Right lung (tissue), 2 donors: ENCODE measurements at regions not wholly inside any gene's neighbourhood (a gene's known extent, or its start where the extent isn't known, plus 50 kb on each side); places are given as distances from the start of the nearest gene placed in this dataset.
"Not testable (repeated sequence)": the region's sequence is repeated elsewhere in the genome, so short reads cannot be mapped to it uniquely, and the experiment has no call there.

Source experiments
- DNase-seq, 2 donors: peaks; one replicate each; pipeline ENCODE4 v3.0.0-alpha.2; 2013

GRCh38 chr9:39463696-39464095, 108.2 kb downstream of the SPATA31A1 start:
- DNase-seq = not testable (repeated sequence)

GRCh38 chr9:39464122-39464777, 108.8 kb downstream of the SPATA31A1 start:
- peak; percentile 72 to 75 for DNase-seq

- DNase-seq = not testable (repeated sequence)
Observed at GRCh38 chr9:39474499-39474898, 119.0 kb downstream of the SPATA31A1 start.

GRCh38 chr9:39483073-39483472, 127.6 kb downstream of the SPATA31A1 start:
- not testable (repeated sequence) for DNase-seq

GRCh38 chr9:39483880-39484279, 128.4 kb downstream of the SPATA31A1 start:
- DNase-seq = not testable (repeated sequence)

- DNase-seq = not testable (repeated sequence)
Observed at GRCh38 chr9:39484292-39484691, 128.8 kb downstream of the SPATA31A1 start.

GRCh38 chr9:39487477-39487876, 132.0 kb downstream of the SPATA31A1 start:
- not testable (repeated sequence) for DNase-seq

- DNase-seq = not testable (repeated sequence)
Observed at GRCh38 chr9:39496248-39496647, 140.8 kb downstream of the SPATA31A1 start.

GRCh38 chr9:39503178-39503577, 147.7 kb downstream of the SPATA31A1 start:
- not testable (repeated sequence) for DNase-seq

- DNase-seq = not testable (repeated sequence)
Observed at GRCh38 chr9:39527387-39528029, 172.0 kb downstream of the SPATA31A1 start.

GRCh38 chr9:39532597-39532996, 177.1 kb downstream of the SPATA31A1 start:
- not testable (repeated sequence) for DNase-seq

- not testable (repeated sequence) for DNase-seq
Observed at GRCh38 chr9:39533001-39533762, 177.7 kb downstream of the SPATA31A1 start.

- not testable (repeated sequence) for DNase-seq
Observed at GRCh38 chr9:39533763-39534548, 178.5 kb downstream of the SPATA31A1 start.

GRCh38 chr9:39534897-39535296, 179.4 kb downstream of the SPATA31A1 start:
- not testable (repeated sequence) for DNase-seq

- DNase-seq = not testable (repeated sequence)
Observed at GRCh38 chr9:39542157-39542556, 186.7 kb downstream of the SPATA31A1 start.

- not testable (repeated sequence) for DNase-seq
Observed at GRCh38 chr9:39545079-39545478, 189.6 kb downstream of the SPATA31A1 start.

GRCh38 chr9:39550573-39550972, 195.1 kb downstream of the SPATA31A1 start:
- DNase-seq = not testable (repeated sequence)

GRCh38 chr9:39551544-39551943, 196.1 kb downstream of the SPATA31A1 start:
- DNase-seq = not testable (repeated sequence)

- DNase-seq = not testable (repeated sequence)
Observed at GRCh38 chr9:39552242-39552881, 196.9 kb downstream of the SPATA31A1 start.

GRCh38 chr9:39554352-39554751, 198.9 kb downstream of the SPATA31A1 start:
- DNase-seq = not testable (repeated sequence)

- DNase-seq = not testable (repeated sequence)
Observed at GRCh38 chr9:39559384-39559783, 203.9 kb downstream of the SPATA31A1 start.
